Endodermal cell (in vitro differentiated cells): ENCODE measurements at regions not wholly inside any gene's neighbourhood (a gene's known extent, or its start where the extent isn't known, plus 50 kb on each side); places are given as distances from the start of the nearest gene placed in this dataset.

ENCODE experiments used
- DNase-seq: peaks from one replicate; pipeline ENCODE4 v3.0.0-alpha.2; 2017
- H3K27ac ChIP-seq: 2 replicates; pipeline ENCODE4 v1.5.1; 2013; ENCODE audit warnings: mild to moderate bottlenecking, low read depth, low read length, moderate library complexity
- H3K27me3 ChIP-seq: 2 replicates; pipeline ENCODE4 v1.6.1; 2013; ENCODE audit warnings: mild to moderate bottlenecking, low read length, moderate library complexity; ENCODE audit not compliant: insufficient read depth, control insufficient read depth, poor library complexity, severe bottlenecking
- H3K36me3 ChIP-seq: 2 replicates; pipeline ENCODE4 v1.7.0; 2013; ENCODE audit warnings: mild to moderate bottlenecking, low read length, moderate library complexity; ENCODE audit not compliant: control insufficient read depth, insufficient read depth
- H3K4me1 ChIP-seq: one replicate; pipeline ENCODE4 v1.7.0; 2013; ENCODE audit warnings: low read length; ENCODE audit not compliant: control insufficient read depth, insufficient read depth
- H3K4me3 ChIP-seq: 2 replicates; pipeline ENCODE4 v1.5.1; 2013; ENCODE audit warnings: mild to moderate bottlenecking, low read length, moderate library complexity
- H3K9ac ChIP-seq: 2 replicates; pipeline ENCODE4 v1.6.1; 2013; ENCODE audit warnings: mild to moderate bottlenecking, low read length, moderate library complexity; ENCODE audit not compliant: poor library complexity, severe bottlenecking; ENCODE audit errors: extremely low read depth
- H3K9me3 ChIP-seq: 2 replicates; pipeline ENCODE4 v1.6.1; 2013; ENCODE audit warnings: mild to moderate bottlenecking, low read length, moderate library complexity; ENCODE audit not compliant: control insufficient read depth
- H3K27ac Mint-ChIP-seq: 2 replicates; pipeline ENCODE4 v1.8.0; 2020; ENCODE audit warnings: mixed read lengths
- H3K27me3 Mint-ChIP-seq: 2 replicates; pipeline ENCODE4 v1.8.0; 2021; ENCODE audit warnings: mild to moderate bottlenecking, mixed read lengths; ENCODE audit not compliant: insufficient read depth
- H3K36me3 Mint-ChIP-seq: 2 replicates; pipeline ENCODE4 v1.8.0; 2020; ENCODE audit warnings: low read depth, mixed read lengths
- H3K4me1 Mint-ChIP-seq: 2 replicates; pipeline ENCODE4 v1.8.0; 2020; ENCODE audit warnings: mixed read lengths
- H3K4me3 Mint-ChIP-seq: 2 replicates; pipeline ENCODE4 v1.8.0; 2020; ENCODE audit warnings: mild to moderate bottlenecking, moderate library complexity, mixed read lengths
- H3K9me3 Mint-ChIP-seq: 2 replicates; pipeline ENCODE4 v1.8.0; 2020; ENCODE audit warnings: mild to moderate bottlenecking, mixed read lengths
- CTCF ChIP-seq: fragments of 200-600 bp; sonication (generic); conservative IDR thresholded peaks from 2 replicates; pipeline ENCODE4 v1.5.0; 2021; ENCODE audit warnings: antibody characterized with exemption, mild to moderate bottlenecking
- WGBS, 2 experiments: methylation state at CpG; one replicate each; pipeline versions ENCODE4 v1.1.5 to v1.1.7; 2013; ENCODE audit warnings: missing lambda C conversion rate in 2 of 2, mixed read lengths in 1 of 2; ENCODE audit not compliant: insufficient coverage in 1 of 2, insufficient read length in 1 of 2; 5-methylcytosine and 5-hydroxymethylcytosine counted together

GRCh38 chr12:75760573-75761294 lies 249.3 kb upstream of the KRR1 start:
- Mint-ChIP-seq H3K36me3 (no peaks in the 10 kb centered on the region), H3K9me3 (no peaks in the 10 kb centered on the region), H3K27ac (no peak overlapping the region), H3K27me3 (no peaks in the 10 kb centered on the region), H3K4me3 (no peak overlapping the region), H3K4me1 (peaks cover 4% of the 10 kb centered on the region)
- no peaks in the 10 kb centered on the region for H3K36me3 ChIP-seq
- H3K27ac ChIP-seq, result no peak overlapping the region
- H3K9me3 ChIP-seq, result no peaks in the 10 kb centered on the region
- no peaks in the 10 kb centered on the region for H3K27me3 ChIP-seq
- H3K9ac ChIP-seq, result no peak overlapping the region
- 93 to 100% methylated on average over 5 to 7 of the region's 7 CpGs for WGBS, 2 experiments
- H3K4me3 ChIP-seq, result no peak overlapping the region
- DNase-seq, result no peak
- H3K4me1 ChIP-seq, result peaks cover 12% of the 10 kb centered on the region
- no peak for TF ChIP-seq CTCF

GRCh38 chr12:75759842-75760572 lies 248.6 kb upstream of the KRR1 start:
- no peak overlapping the region for H3K9ac ChIP-seq
- no peak overlapping the region for H3K4me3 ChIP-seq
- Mint-ChIP-seq H3K27me3 (no peaks in the 10 kb centered on the region), H3K36me3 (no peaks in the 10 kb centered on the region), H3K9me3 (no peaks in the 10 kb centered on the region), H3K27ac (no peak overlapping the region), H3K4me3 (no peak overlapping the region), H3K4me1 (no peaks in the 10 kb centered on the region)
- TF ChIP-seq CTCF, result no peak
- 93 to 96% methylated on average over 3 of the region's 3 CpGs for WGBS, 2 experiments
- no peak for DNase-seq
- H3K4me1 ChIP-seq, result peaks cover 6% of the 10 kb centered on the region
- H3K36me3 ChIP-seq, result no peaks in the 10 kb centered on the region
- H3K27ac ChIP-seq, result no peak overlapping the region
- no peaks in the 10 kb centered on the region for H3K27me3 ChIP-seq
- H3K9me3 ChIP-seq, result no peaks in the 10 kb centered on the region

GRCh38 chr12:75759196-75759595 lies 247.8 kb upstream of the KRR1 start:
- WGBS, 2 experiments, result 94 to 97% methylated on average over 3 to 4 of the region's 4 CpGs
- no peak overlapping the region for H3K4me3 Mint-ChIP-seq
- H3K27me3 ChIP-seq, result no peaks in the 10 kb centered on the region
- H3K9me3 ChIP-seq, result no peaks in the 10 kb centered on the region
- no peaks in the 10 kb centered on the region for H3K36me3 Mint-ChIP-seq
- DNase-seq, result no peak
- H3K4me3 ChIP-seq, result no peak overlapping the region
- no peaks in the 10 kb centered on the region for H3K4me1 Mint-ChIP-seq
- no peak overlapping the region for H3K27ac ChIP-seq
- no peak for TF ChIP-seq CTCF
- H3K36me3 ChIP-seq, result no peaks in the 10 kb centered on the region
- H3K27me3 Mint-ChIP-seq, result no peaks in the 10 kb centered on the region
- no peak overlapping the region for H3K9ac ChIP-seq
- H3K9me3 Mint-ChIP-seq, result no peaks in the 10 kb centered on the region
- H3K4me1 ChIP-seq, result peaks cover 5% of the 10 kb centered on the region
- no peak overlapping the region for H3K27ac Mint-ChIP-seq
